ENCODE measurements at regions not wholly inside any gene's neighbourhood (a gene's known extent, or its start where the extent isn't known, plus 50 kb on each side); places are given as distances from the start of the nearest gene placed in this dataset.

DNA sequence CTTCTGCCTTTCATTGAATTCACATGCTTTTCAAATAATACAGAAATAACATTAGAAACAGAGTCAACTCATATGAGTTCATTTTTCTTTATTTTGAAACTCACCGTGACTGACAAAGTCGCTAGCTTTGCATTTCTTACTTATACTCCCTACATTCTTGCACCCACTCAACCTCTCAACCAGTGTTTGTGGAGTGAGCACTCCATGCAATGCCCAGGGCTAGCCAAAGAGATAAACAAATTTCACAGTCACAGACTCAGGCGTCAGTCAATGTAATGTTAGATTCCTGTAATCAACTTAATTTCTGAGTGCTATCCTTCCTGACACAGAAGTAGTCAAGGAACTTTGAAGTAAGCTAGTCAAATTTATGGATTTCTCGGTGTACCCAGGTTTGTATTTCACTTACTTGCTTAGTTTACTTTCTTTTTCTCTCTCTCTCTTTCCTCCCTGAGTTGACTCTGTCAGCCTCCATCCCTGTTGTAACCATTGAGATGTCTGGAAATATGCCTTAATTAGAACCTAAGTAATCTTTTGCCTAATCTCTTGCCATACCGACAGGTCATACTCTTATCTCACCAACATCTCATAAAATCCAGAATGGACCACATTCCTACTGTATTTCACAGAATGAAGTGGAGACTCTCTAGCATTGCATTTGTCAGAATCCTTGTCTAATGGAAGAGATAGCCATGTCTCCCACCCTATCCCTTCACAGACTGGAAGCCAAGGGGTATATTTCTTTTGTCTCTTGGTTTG lies 413.0 kb downstream of the AEBP2 start:
- Histone ChIP-seq H3K4me2 (ENCODE audit: low read length) (no peak overlapping the region), H3K9ac (ENCODE audit: low read depth, low read length) (no peak overlapping the region), H3K27me3 (ENCODE audit: control insufficient read depth, insufficient read depth, low read length) (no peaks in the 10 kb centered on the region), H3K4me1 (ENCODE audit: control insufficient read depth, insufficient read depth, low read length) (peaks cover 20% of the 10 kb centered on the region), H3K9me3 (replicated peaks; ENCODE audit: low read length) (no peaks in the 10 kb centered on the region), H3K36me3 (ENCODE audit: insufficient read depth, low read length) (no peaks in the 10 kb centered on the region), H3K4me3 (ENCODE audit: low read length) (no peak overlapping the region)

DNA sequence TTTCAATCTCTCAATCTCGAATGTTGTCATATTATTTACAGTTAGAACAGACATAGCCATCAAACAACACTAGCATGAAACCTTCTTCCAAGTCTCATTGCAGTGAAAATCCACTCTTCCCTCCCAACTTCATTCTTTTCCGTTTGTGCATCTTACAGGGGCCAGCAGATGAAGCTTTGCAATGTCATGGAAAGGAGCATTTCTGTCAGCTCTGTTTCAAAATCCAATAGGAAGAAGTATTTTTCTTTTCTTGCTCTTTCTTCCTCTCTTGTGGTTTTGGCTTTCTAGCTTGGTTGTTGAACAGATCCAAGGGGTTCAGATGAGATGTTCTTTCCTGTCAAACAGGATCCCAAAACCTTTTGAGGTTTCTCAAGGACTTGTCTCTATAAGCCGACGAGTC lies 416.6 kb downstream of the AEBP2 start:
- Histone ChIP-seq H3K4me2 (ENCODE audit: low read length) (no peak overlapping the region), H3K9me3 (replicated peaks; ENCODE audit: low read length) (no peaks in the 10 kb centered on the region), H3K27me3 (ENCODE audit: control insufficient read depth, insufficient read depth, low read length) (no peaks in the 10 kb centered on the region), H3K9ac (ENCODE audit: low read depth, low read length) (no peak overlapping the region), H3K4me1 (ENCODE audit: control insufficient read depth, insufficient read depth, low read length) (peaks cover 4% of the 10 kb centered on the region), H3K4me3 (ENCODE audit: low read length) (no peak overlapping the region), H3K36me3 (ENCODE audit: insufficient read depth, low read length) (no peaks in the 10 kb centered on the region)

DNA sequence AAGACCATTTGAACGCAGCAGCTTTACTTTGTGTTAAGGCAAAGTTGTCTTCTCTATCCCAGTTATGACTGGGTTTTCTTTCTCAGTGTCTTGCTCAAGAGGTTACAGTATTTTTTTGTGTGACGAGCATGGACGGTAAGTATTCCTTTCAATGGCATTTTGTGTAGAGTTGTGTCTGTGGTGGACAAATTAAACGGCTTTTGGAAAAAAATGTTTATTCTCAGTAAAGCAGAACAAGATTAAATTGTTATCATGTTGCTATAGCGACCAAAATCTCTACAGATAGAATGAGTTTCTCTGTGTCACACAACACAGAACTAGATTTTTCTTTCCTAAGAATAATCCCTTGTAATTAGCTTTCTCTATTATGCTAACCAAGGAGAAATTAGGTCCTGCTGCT lies 417.1 kb downstream of the AEBP2 start:
- Histone ChIP-seq H3K9me3 (replicated peaks; ENCODE audit: low read length) (no peaks in the 10 kb centered on the region), H3K9ac (ENCODE audit: low read depth, low read length) (no peak overlapping the region), H3K4me3 (ENCODE audit: low read length) (no peak overlapping the region), H3K36me3 (ENCODE audit: insufficient read depth, low read length) (no peaks in the 10 kb centered on the region), H3K4me2 (ENCODE audit: low read length) (no peak overlapping the region), H3K27me3 (ENCODE audit: control insufficient read depth, insufficient read depth, low read length) (no peaks in the 10 kb centered on the region), H3K4me1 (ENCODE audit: control insufficient read depth, insufficient read depth, low read length) (no peaks in the 10 kb centered on the region)

- no peak overlapping the region for H3K4me3 ChIP-seq (ENCODE audit: low read length)
These were observed 417.9 kb downstream of the AEBP2 start for GRCh38 chr12:19857204-19857603.

DNA sequence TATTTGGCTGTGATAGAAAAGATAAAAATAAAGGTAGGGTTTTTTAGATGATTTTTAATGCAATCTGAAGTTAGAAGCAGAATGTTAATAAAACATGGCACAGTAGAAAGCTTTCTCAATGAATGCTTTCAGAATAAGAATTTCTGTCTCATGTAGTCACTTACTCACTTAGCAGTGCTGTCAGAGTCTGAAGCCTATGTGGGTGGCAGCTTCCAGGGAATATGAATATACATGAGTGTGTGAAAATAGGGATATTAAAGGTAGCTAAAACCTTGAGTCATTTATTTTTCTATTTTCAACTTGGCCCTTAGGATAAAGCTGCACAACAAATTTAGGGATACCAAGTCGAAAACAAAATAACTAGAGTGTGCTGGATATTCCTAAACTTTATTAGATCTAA lies 427.9 kb downstream of the AEBP2 start:
- no peaks in the 10 kb centered on the region for H3K27me3 ChIP-seq (ENCODE audit: control insufficient read depth, insufficient read depth, low read length)
- H3K4me2 ChIP-seq (ENCODE audit: low read length), result no peak overlapping the region
- no peak overlapping the region for H3K9ac ChIP-seq (ENCODE audit: low read depth, low read length)
- H3K36me3 ChIP-seq (ENCODE audit: insufficient read depth, low read length), result no peaks in the 10 kb centered on the region
- no peaks in the 10 kb centered on the region for H3K4me1 ChIP-seq (ENCODE audit: control insufficient read depth, insufficient read depth, low read length)
- H3K4me3 ChIP-seq (ENCODE audit: low read length), result no peak overlapping the region
- no peaks in the 10 kb centered on the region for H3K9me3 ChIP-seq (replicated peaks; ENCODE audit: low read length)

More at GRCh38 chr12:19857204-19857603, 417.9 kb downstream of the AEBP2 start:
- Histone ChIP-seq H3K9ac (ENCODE audit: low read depth, low read length) (no peak overlapping the region), H3K27me3 (ENCODE audit: control insufficient read depth, insufficient read depth, low read length) (no peaks in the 10 kb centered on the region), H3K4me1 (ENCODE audit: control insufficient read depth, insufficient read depth, low read length) (no peaks in the 10 kb centered on the region), H3K36me3 (ENCODE audit: insufficient read depth, low read length) (no peaks in the 10 kb centered on the region), H3K4me2 (ENCODE audit: low read length) (no peak overlapping the region), H3K9me3 (replicated peaks; ENCODE audit: low read length) (no peaks in the 10 kb centered on the region)

DNA sequence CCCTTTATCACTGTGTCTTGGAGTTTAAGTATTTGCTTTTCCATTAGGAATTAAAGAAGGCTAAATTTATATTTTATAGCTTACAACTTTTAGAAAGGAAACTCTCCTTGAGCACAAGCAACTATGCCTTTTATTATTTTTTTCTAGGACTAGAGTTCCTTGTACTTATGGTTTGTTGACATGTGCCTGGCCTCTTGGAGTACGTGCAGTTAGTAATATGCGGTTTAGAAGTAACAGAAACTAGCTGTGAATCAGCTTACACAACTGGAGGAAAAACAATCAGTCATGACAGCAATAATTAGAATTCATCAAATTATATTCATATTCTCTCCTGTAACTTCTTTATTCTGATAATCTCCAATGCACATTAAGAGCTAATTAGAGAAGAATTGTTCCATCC lies 428.7 kb downstream of the AEBP2 start:
- H3K4me3 ChIP-seq (ENCODE audit: low read length), result no peak overlapping the region
- no peak overlapping the region for H3K4me2 ChIP-seq (ENCODE audit: low read length)
- H3K36me3 ChIP-seq (ENCODE audit: insufficient read depth, low read length), result no peaks in the 10 kb centered on the region
- H3K4me1 ChIP-seq (ENCODE audit: control insufficient read depth, insufficient read depth, low read length), result no peaks in the 10 kb centered on the region
- no peak overlapping the region for H3K9ac ChIP-seq (ENCODE audit: low read depth, low read length)
- no peaks in the 10 kb centered on the region for H3K9me3 ChIP-seq (replicated peaks; ENCODE audit: low read length)
- H3K27me3 ChIP-seq (ENCODE audit: control insufficient read depth, insufficient read depth, low read length), result no peaks in the 10 kb centered on the region

- Histone ChIP-seq H3K4me3 (ENCODE audit: low read length) (no peak overlapping the region), H3K4me1 (ENCODE audit: control insufficient read depth, insufficient read depth, low read length) (no peaks in the 10 kb centered on the region), H3K9me3 (replicated peaks; ENCODE audit: low read length) (no peaks in the 10 kb centered on the region), H3K36me3 (ENCODE audit: insufficient read depth, low read length) (no peaks in the 10 kb centered on the region), H3K9ac (ENCODE audit: low read depth, low read length) (no peak overlapping the region), H3K4me2 (ENCODE audit: low read length) (no peak overlapping the region), H3K27me3 (ENCODE audit: control insufficient read depth, insufficient read depth, low read length) (no peaks in the 10 kb centered on the region)
These were observed 430.1 kb downstream of the AEBP2 start for GRCh38 chr12:19869413-19869812.

DNA sequence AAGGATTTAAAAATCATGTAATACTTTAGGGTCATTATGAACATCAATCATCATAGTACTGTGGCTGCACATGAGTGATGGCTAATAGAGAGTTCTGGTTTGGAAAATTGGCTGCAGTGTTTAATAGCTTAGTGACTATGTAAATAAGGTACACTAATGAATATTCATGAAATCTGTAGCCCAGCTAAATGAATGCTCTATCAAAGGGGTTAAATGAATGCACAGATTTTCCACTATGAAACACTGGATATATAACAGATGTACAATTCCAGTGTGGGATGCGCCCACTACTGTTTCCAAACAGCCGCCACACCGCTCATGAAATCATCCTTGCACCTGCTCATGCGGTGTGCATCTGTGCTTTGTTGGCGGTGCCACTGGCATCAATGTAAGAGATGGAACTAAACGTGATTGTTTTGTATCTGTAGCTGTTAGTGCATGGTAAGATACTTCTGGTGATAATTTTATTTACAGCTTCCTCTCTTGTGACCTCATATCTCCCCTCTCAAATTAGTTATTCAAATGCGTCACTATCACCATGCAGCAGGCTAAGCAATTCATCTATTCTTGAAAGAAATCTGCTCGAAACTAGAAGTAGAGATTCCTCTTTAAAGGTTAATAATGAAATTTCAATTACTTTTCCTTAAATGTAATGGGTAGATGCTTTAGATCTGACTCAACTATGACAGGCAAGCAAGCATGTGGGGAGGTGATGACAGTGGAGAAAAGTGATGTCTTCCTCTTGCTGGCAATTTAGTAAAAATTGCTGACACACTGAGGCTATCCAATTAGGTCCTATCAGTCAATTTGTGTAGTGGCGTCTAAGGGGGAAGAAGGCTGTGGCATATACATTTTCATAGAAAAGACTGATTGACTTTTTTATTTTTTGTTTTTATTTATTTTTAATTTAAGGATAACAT lies 433.6 kb downstream of the AEBP2 start:
- no peak overlapping the region for H3K4me3 ChIP-seq (ENCODE audit: low read length)
- H3K4me2 ChIP-seq (ENCODE audit: low read length), result no peak overlapping the region
- H3K9me3 ChIP-seq (replicated peaks; ENCODE audit: low read length), result no peaks in the 10 kb centered on the region
- H3K27me3 ChIP-seq (ENCODE audit: control insufficient read depth, insufficient read depth, low read length), result no peaks in the 10 kb centered on the region
- H3K4me1 ChIP-seq (ENCODE audit: control insufficient read depth, insufficient read depth, low read length), result no peaks in the 10 kb centered on the region
- no peaks in the 10 kb centered on the region for H3K36me3 ChIP-seq (ENCODE audit: insufficient read depth, low read length)
- H3K9ac ChIP-seq (ENCODE audit: low read depth, low read length), result no peak overlapping the region

- no peak overlapping the region for H3K4me2 ChIP-seq (ENCODE audit: low read length)
- no peaks in the 10 kb centered on the region for H3K4me1 ChIP-seq (ENCODE audit: control insufficient read depth, insufficient read depth, low read length)
- H3K9me3 ChIP-seq (replicated peaks; ENCODE audit: low read length), result no peaks in the 10 kb centered on the region
- H3K27me3 ChIP-seq (ENCODE audit: control insufficient read depth, insufficient read depth, low read length), result no peaks in the 10 kb centered on the region
- no peaks in the 10 kb centered on the region for H3K36me3 ChIP-seq (ENCODE audit: insufficient read depth, low read length)
- no peak overlapping the region for H3K9ac ChIP-seq (ENCODE audit: low read depth, low read length)
- no peak overlapping the region for H3K4me3 ChIP-seq (ENCODE audit: low read length)
These were observed 440.8 kb downstream of the AEBP2 start for GRCh38 chr12:19880076-19880475.

DNA sequence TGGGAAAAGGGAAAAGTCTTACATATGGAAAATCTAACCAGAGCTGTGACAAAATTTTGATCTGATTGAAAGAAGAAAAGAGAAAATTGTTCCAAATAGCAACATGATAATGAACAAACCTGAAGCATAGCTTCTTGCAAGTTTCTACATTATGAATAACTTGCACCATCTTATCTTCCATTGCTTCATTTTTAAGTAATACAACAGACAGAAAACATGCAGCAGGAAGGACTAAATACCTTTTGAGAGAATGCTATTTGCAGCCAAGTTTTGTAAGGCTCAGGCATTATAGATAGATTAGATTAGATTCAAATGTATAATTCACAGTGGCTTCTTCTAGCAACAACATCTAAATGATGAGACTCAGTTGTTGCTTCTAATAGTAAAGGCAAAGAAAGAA lies 441.4 kb downstream of the AEBP2 start:
- Histone ChIP-seq H3K4me1 (ENCODE audit: control insufficient read depth, insufficient read depth, low read length) (no peaks in the 10 kb centered on the region), H3K27me3 (ENCODE audit: control insufficient read depth, insufficient read depth, low read length) (no peaks in the 10 kb centered on the region), H3K4me2 (ENCODE audit: low read length) (no peak overlapping the region), H3K9ac (ENCODE audit: low read depth, low read length) (no peak overlapping the region), H3K36me3 (ENCODE audit: insufficient read depth, low read length) (no peaks in the 10 kb centered on the region), H3K9me3 (replicated peaks; ENCODE audit: low read length) (no peaks in the 10 kb centered on the region), H3K4me3 (ENCODE audit: low read length) (no peak overlapping the region)

DNA sequence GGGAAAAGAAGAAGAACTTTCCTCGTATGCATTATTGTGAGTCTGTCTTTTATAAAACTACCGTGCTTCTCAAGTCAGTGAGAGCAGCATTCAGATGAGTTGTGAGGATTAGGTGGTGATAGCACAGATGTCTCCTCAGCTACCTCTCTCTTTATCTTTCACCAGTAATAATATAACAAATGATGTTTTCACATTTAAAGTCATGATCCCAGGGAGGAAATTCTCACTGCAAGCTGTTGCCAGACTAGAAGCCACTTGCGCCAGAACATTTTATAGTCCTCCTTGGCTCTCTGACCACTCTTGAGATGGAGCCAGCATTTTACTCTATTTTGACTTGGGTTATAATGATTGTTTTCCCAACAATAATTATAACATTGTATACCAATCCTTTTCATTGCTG lies 443.1 kb downstream of the AEBP2 start:
- Histone ChIP-seq H3K9me3 (replicated peaks; ENCODE audit: low read length) (no peaks in the 10 kb centered on the region), H3K4me3 (ENCODE audit: low read length) (no peak overlapping the region), H3K36me3 (ENCODE audit: insufficient read depth, low read length) (no peaks in the 10 kb centered on the region), H3K9ac (ENCODE audit: low read depth, low read length) (no peak overlapping the region), H3K4me1 (ENCODE audit: control insufficient read depth, insufficient read depth, low read length) (no peaks in the 10 kb centered on the region), H3K27me3 (ENCODE audit: control insufficient read depth, insufficient read depth, low read length) (no peaks in the 10 kb centered on the region), H3K4me2 (ENCODE audit: low read length) (no peak overlapping the region)

Data from skeletal muscle satellite cell (primary cell).